GM23248 (cell line): ENCODE measurements at regions not wholly inside any gene's neighbourhood (a gene's known extent, or its start where the extent isn't known, plus 50 kb on each side); places are given as distances from the start of the nearest gene placed in this dataset.

Experiments used
- DNase-seq: peaks from one replicate; pipeline ENCODE4 v3.0.0-alpha.2; 2015
- H2AFZ ChIP-seq: fragments of 200-600 bp; sonication (generic); 2 replicates; pipeline ENCODE4 v1.6.1; 2016; ENCODE audit warnings: antibody characterized with exemption
- H3F3A ChIP-seq: fragments of 200-600 bp; sonication (generic); 2 replicates; pipeline ENCODE4 v1.6.1; 2016; ENCODE audit warnings: mild to moderate bottlenecking, antibody characterized with exemption, mixed run types; ENCODE audit not compliant: insufficient read depth
- H3K27ac ChIP-seq: fragments of 200-600 bp; sonication (generic); 2 replicates; pipeline ENCODE4 v1.5.1; 2016; ENCODE audit warnings: mild to moderate bottlenecking
- H3K27me3 ChIP-seq: fragments of 200-600 bp; sonication (generic); replicated peaks from 2 replicates; pipeline ENCODE4 v1.6.1; 2016; ENCODE audit warnings: mild to moderate bottlenecking; ENCODE audit not compliant: insufficient read depth
- H3K36me3 ChIP-seq: fragments of 200-600 bp; sonication (generic); 2 replicates; pipeline ENCODE4 v1.6.1; 2016; ENCODE audit warnings: low read depth, mild to moderate bottlenecking
- H3K4me1 ChIP-seq: fragments of 200-600 bp; sonication (generic); 2 replicates; pipeline ENCODE4 v1.6.1; 2016; ENCODE audit warnings: mild to moderate bottlenecking; ENCODE audit not compliant: insufficient read depth
- H3K4me2 ChIP-seq: fragments of 200-600 bp; sonication (generic); one replicate; pipeline ENCODE4 v1.6.1; 2016; ENCODE audit warnings: mild to moderate bottlenecking; ENCODE audit not compliant: unreplicated experiment
- H3K4me3 ChIP-seq: fragments of 200-600 bp; sonication (generic); 2 replicates; pipeline ENCODE4 v1.5.1; 2016; ENCODE audit warnings: mild to moderate bottlenecking
- H3K79me2 ChIP-seq: fragments of 200-600 bp; sonication (generic); 2 replicates; pipeline ENCODE4 v1.6.1; 2016; ENCODE audit warnings: mild to moderate bottlenecking; ENCODE audit not compliant: insufficient read depth
- H3K9ac ChIP-seq: fragments of 200-600 bp; sonication (generic); 2 replicates; pipeline ENCODE4 v1.6.1; 2016; ENCODE audit warnings: mild to moderate bottlenecking
- H3K9me2 ChIP-seq: fragments of 200-600 bp; sonication (generic); 2 replicates; pipeline ENCODE4 v1.6.1; 2016; ENCODE audit warnings: mixed run types, mild to moderate bottlenecking, moderate library complexity; ENCODE audit not compliant: insufficient read depth
- H3K9me3 ChIP-seq: fragments of 200-600 bp; sonication (generic); one replicate; pipeline ENCODE4 v1.6.1; 2017; ENCODE audit warnings: low read depth
- H4K20me1 ChIP-seq: fragments of 200-600 bp; sonication (generic); 2 replicates; pipeline ENCODE4 v1.6.0; 2016; ENCODE audit not compliant: insufficient read depth
- EZH2 ChIP-seq: fragments of 200-600 bp; sonication (generic); IDR thresholded peaks from 2 replicates; pipeline ENCODE4 v1.6.1; 2018; ENCODE audit warnings: antibody characterized with exemption, mild to moderate bottlenecking; ENCODE audit not compliant: insufficient read depth, poor library complexity, severe bottlenecking
- EZH2phosphoT487 ChIP-seq: fragments of 200-600 bp; sonication (generic); IDR thresholded peaks from 2 replicates; pipeline ENCODE4 v1.6.1; 2018; ENCODE audit warnings: antibody characterized with exemption, moderate library complexity, mild to moderate bottlenecking, low read depth; ENCODE audit not compliant: insufficient read depth
- WGBS, 2 experiments: methylation state at CpG; one replicate each; pipeline ENCODE4 v1.1.6; 2015 to 2017; ENCODE audit warnings: low lambda C conversion rate in 2 of 2, low coverage in 1 of 2; ENCODE audit errors: missing lambda C conversion rate in 2 of 2; 5-methylcytosine and 5-hydroxymethylcytosine counted together
- in situ Hi-C: fragments of 300-500 bp; cut with MboI; formaldehyde crosslinking; loops from 2 replicates; pipeline ENCODE4 v1.15.0; 2020

GRCh38 chr22:33221568-33221967, 163.4 kb upstream of the SYN3 start:
- DNase-seq = peak; percentile 70
- in situ Hi-C loops = no loop called here
- Histone ChIP-seq H4K20me1 (no peaks in the 10 kb centered on the region), H3K79me2 (no peaks in the 10 kb centered on the region), H2AFZ (peak overlapping the region; percentile 80), H3K4me2 (peak overlapping the region; percentile 78), H3F3A (peaks cover 10% of the 10 kb centered on the region; the same call in 1 of the 2 replicates), H3K9me2 (no peaks in the 10 kb centered on the region), H3K9me3 (no peaks in the 10 kb centered on the region), H3K9ac (peak overlapping the region; percentile 27; the same call in 1 of the 2 replicates), H3K27ac (peak overlapping the region; percentile 3; the same call in 1 of the 2 replicates), H3K4me3 (peak overlapping the region; percentile 51), H3K4me1 (peaks cover 18% of the 10 kb centered on the region), H3K36me3 (no peaks in the 10 kb centered on the region), H3K27me3 (no peaks in the 10 kb centered on the region)
- WGBS, 2 experiments = 0 to 3% methylated on average over 3 of the region's 3 CpGs
- TF ChIP-seq EZH2phosphoT487 = no peak

DNA sequence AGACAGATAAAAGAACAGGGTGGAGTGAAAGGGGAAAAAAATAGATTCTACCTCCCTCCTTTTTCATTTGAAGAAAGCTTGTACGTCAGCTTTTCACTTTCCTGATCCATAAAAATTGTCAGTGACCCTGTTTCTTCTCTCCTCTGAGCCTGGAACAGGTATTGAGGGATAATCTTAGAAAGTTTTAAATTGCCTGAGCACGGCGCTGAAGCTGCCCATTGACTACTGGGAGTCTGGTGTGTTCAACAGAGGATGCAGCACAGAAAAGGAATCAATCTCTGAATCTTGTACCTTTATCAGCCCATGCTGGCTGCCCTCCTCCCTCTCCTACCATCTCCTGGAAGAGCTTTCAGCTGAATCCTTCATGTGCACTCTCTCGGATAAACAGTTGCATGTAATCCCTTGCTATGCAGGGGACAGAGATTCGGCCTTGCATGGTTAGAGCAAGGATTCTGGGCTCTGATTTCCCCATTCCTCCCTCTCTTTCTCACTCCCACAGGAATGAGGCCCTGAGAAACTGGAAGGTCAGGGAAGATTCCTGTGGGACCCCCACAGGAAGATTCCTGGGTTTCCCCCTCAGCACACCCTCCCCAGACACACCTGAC, 162.4 kb upstream of the SYN3 start:
- Histone ChIP-seq H3K27me3 (no peaks in the 10 kb centered on the region), H3K79me2 (no peaks in the 10 kb centered on the region), H3K9me2 (no peaks in the 10 kb centered on the region), H2AFZ (peak overlapping the region; percentile 80), H3K9ac (0 out of 2 replicates have a peak overlapping the region, but pooled peaks have one; percentile 27), H4K20me1 (no peaks in the 10 kb centered on the region), H3K4me1 (peaks cover 18% of the 10 kb centered on the region), H3K27ac (no peak overlapping the region), H3F3A (peaks cover 10% of the 10 kb centered on the region; the same call in 1 of the 2 replicates), H3K36me3 (no peaks in the 10 kb centered on the region), H3K4me3 (peak overlapping the region; percentile 51), H3K4me2 (peak overlapping the region; percentile 78), H3K9me3 (no peaks in the 10 kb centered on the region)
- WGBS, 2 experiments = 9% methylated on average over 5 of the region's 5 CpGs
- in situ Hi-C loops = no loop called here
- TF ChIP-seq EZH2 (no peak), EZH2phosphoT487 (no peak)
- peak; percentile 39 for DNase-seq

- Histone ChIP-seq H2AFZ (peak overlapping the region; percentile 80), H3K9me2 (no peaks in the 10 kb centered on the region), H3F3A (peaks cover 10% of the 10 kb centered on the region; the same call in 1 of the 2 replicates), H3K27ac (no peak overlapping the region), H3K9ac (no peak overlapping the region), H3K79me2 (no peaks in the 10 kb centered on the region), H3K36me3 (no peaks in the 10 kb centered on the region), H3K27me3 (no peaks in the 10 kb centered on the region), H3K4me1 (peaks cover 18% of the 10 kb centered on the region), H3K9me3 (no peaks in the 10 kb centered on the region), H4K20me1 (no peaks in the 10 kb centered on the region), H3K4me3 (no peak overlapping the region), H3K4me2 (peak overlapping the region; percentile 78)
- in situ Hi-C loops = no loop called here
- DNase-seq = no peak
- 75 to 76% methylated on average over 8 of the region's 8 CpGs for WGBS, 2 experiments
- no peak for TF ChIP-seq EZH2
- no peak for TF ChIP-seq EZH2phosphoT487
Measured at GRCh38 chr22:33219648-33220384, 161.6 kb upstream of the SYN3 start.

DNA sequence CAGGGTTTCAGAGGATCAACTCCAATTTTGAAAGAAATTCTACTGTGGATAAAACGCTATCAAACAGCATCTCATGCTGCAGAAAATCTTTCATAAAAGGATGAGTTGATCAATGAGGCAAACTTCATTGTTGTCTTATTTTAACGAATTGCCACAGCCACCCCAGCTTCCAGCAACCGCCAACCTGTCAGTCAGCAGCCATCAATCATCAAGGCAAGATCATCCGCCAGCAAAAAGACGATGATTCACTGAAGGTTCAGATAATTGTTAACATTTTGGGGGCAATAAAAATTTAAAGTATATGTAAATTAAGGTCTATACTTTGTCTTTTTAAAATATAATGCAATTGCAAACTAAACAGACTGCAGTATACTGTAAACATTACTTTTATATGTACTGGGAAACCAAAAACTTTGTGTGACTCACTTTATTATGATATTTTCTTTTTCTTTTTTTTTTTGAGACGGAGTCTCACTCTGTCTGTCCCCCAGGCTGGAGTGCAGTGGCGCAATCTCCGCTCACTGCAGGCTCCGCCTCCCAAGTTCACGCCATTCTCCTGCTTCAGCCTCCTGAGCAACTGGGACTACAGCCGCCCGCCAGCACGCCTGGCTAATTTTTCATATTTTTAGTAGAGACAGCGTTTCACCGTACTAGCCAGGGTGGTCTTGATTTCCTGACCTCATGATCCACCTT, 155.3 kb upstream of the SYN3 start:
- in situ Hi-C loops = no loop called here
- Histone ChIP-seq H2AFZ (no peak overlapping the region), H3K4me1 (no peaks in the 10 kb centered on the region), H3K27ac (no peak overlapping the region), H3K9me2 (no peaks in the 10 kb centered on the region), H3K79me2 (no peaks in the 10 kb centered on the region), H3K4me3 (no peak overlapping the region), H3F3A (no peaks in the 10 kb centered on the region), H3K9me3 (no peaks in the 10 kb centered on the region), H3K4me2 (no peak overlapping the region), H4K20me1 (no peaks in the 10 kb centered on the region), H3K36me3 (no peaks in the 10 kb centered on the region), H3K27me3 (no peaks in the 10 kb centered on the region), H3K9ac (no peak overlapping the region)
- TF ChIP-seq EZH2 (no peak), EZH2phosphoT487 (no peak)
- no peak for DNase-seq
- 84% methylated on average over 15 of the region's 15 CpGs for WGBS, 2 experiments
